ENCODE measurements at regions not wholly inside any gene's neighbourhood (a gene's known extent, or its start where the extent isn't known, plus 50 kb on each side); places are given as distances from the start of the nearest gene placed in this dataset.

DNA sequence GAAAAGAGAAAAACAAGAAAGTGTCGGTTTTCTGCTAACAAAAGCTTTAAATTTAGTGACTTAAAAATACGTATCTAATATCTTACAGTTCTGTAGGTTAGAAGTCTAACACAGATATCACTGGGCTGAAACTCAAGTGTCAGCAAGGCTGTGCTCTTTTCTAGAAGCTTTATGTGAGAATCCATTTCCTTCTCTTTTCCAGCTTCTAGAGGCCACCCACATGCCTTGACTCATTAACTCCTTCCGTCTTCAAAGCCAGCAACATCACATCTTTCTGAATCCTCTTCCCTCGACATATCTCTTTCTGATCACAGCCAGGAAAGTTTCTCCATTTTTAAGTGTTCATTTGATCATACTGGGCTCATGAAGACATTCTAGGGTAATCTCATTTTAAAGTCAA lies 262.0 kb downstream of the MAFB start:
- no peak for DNase-seq
- Histone ChIP-seq H3K36me3 (ENCODE audit: control insufficient read depth in 4 of 4, insufficient read depth in 4 of 4, low read length in 3 of 4) (no peaks in the 10 kb centered on the region), H3K9me3 (ENCODE audit: control extremely low read depth in 1 of 5, control insufficient read depth in 4 of 5, insufficient read depth in 2 of 5, low read depth in 1 of 5, low read length in 4 of 5) (peaks cover 0 to 3% (median 0%) of the 10 kb centered on the region in 5 experiments), H3K4me1 (ENCODE audit: control extremely low read depth in 1 of 4, control insufficient read depth in 4 of 4, insufficient read depth in 4 of 4, low read length in 3 of 4) (no peaks in the 10 kb centered on the region), H3K4me3 (ENCODE audit: control insufficient read depth in 1 of 7, extremely low read depth in 1 of 7, insufficient read depth in 4 of 7, low read depth in 2 of 7, low read length in 6 of 7) (no peak overlapping the region), H3K27ac (ENCODE audit: insufficient read depth in 1 of 2, low read depth in 1 of 2, low read length in 2 of 2, poor library complexity in 1 of 2, severe bottlenecking in 2 of 2) (no peak overlapping the region), H3K27me3 (replicated peaks in 2 of 5; ENCODE audit: control insufficient read depth in 4 of 5, insufficient read depth in 5 of 5, low read length in 4 of 5) (peaks cover 0 to 7% (median 2%) of the 10 kb centered on the region in 5 experiments)
- CTCF ChIA-PET = no interaction called here
- POLR2A ChIA-PET = no interaction called here
- WGBS (ENCODE audit: insufficient coverage) = 100% methylated on average over 1 of the region's 4 CpGs

GRCh38 chr20:40424695-40425094 lies 264.3 kb downstream of the MAFB start:
- H3K27me3 ChIP-seq (replicated peaks in 2 of 5; ENCODE audit: control insufficient read depth in 4 of 5, insufficient read depth in 5 of 5, low read length in 4 of 5) = peaks cover 0 to 11% (median 2%) of the 10 kb centered on the region in 5 experiments
- no peaks in the 10 kb centered on the region for H3K36me3 ChIP-seq (ENCODE audit: control insufficient read depth in 4 of 4, insufficient read depth in 4 of 4, low read length in 3 of 4)
- H3K4me3 ChIP-seq (ENCODE audit: control insufficient read depth in 1 of 7, extremely low read depth in 1 of 7, insufficient read depth in 4 of 7, low read depth in 2 of 7, low read length in 6 of 7) = no peak overlapping the region
- H3K4me1 ChIP-seq (ENCODE audit: control extremely low read depth in 1 of 4, control insufficient read depth in 4 of 4, insufficient read depth in 4 of 4, low read length in 3 of 4) = no peaks in the 10 kb centered on the region
- CTCF ChIA-PET = no interaction called here
- no peak for DNase-seq
- no peak overlapping the region for H3K27ac ChIP-seq (ENCODE audit: insufficient read depth in 1 of 2, low read depth in 1 of 2, low read length in 2 of 2, poor library complexity in 1 of 2, severe bottlenecking in 2 of 2)
- peaks cover 0 to 3% (median 0%) of the 10 kb centered on the region in 5 experiments for H3K9me3 ChIP-seq (ENCODE audit: control extremely low read depth in 1 of 5, control insufficient read depth in 4 of 5, insufficient read depth in 2 of 5, low read depth in 1 of 5, low read length in 4 of 5)
- POLR2A ChIA-PET = no interaction called here
- WGBS (ENCODE audit: insufficient coverage) = 100% methylated on average over 1 of the region's 1 CpG

- no peak overlapping the region for H3K27ac ChIP-seq (ENCODE audit: insufficient read depth in 1 of 2, low read depth in 1 of 2, low read length in 2 of 2, poor library complexity in 1 of 2, severe bottlenecking in 2 of 2)
- H3K27me3 ChIP-seq (replicated peaks in 2 of 5; ENCODE audit: control insufficient read depth in 4 of 5, insufficient read depth in 5 of 5, low read length in 4 of 5) = peaks cover 0 to 6% (median 2%) of the 10 kb centered on the region in 5 experiments
- no peak overlapping the region for H3K4me3 ChIP-seq (ENCODE audit: control insufficient read depth in 1 of 7, extremely low read depth in 1 of 7, insufficient read depth in 4 of 7, low read depth in 2 of 7, low read length in 6 of 7)
- DNase-seq = no peak
- ChIA-PET POLR2A (no interaction called here), CTCF (interaction anchor here (1.6 kb wide), 1 partner anchor 13 kb away, joined by 4 read pairs; no protein-coding TSS in a partner anchor)
- no peaks in the 10 kb centered on the region for H3K9me3 ChIP-seq (ENCODE audit: control extremely low read depth in 1 of 5, control insufficient read depth in 4 of 5, insufficient read depth in 2 of 5, low read depth in 1 of 5, low read length in 4 of 5)
- H3K36me3 ChIP-seq (ENCODE audit: control insufficient read depth in 4 of 4, insufficient read depth in 4 of 4, low read length in 3 of 4) = no peaks in the 10 kb centered on the region
- no peaks in the 10 kb centered on the region for H3K4me1 ChIP-seq (ENCODE audit: control extremely low read depth in 1 of 4, control insufficient read depth in 4 of 4, insufficient read depth in 4 of 4, low read length in 3 of 4)
These were observed 266.4 kb downstream of the MAFB start for GRCh38 chr20:40422656-40423055.

DNA sequence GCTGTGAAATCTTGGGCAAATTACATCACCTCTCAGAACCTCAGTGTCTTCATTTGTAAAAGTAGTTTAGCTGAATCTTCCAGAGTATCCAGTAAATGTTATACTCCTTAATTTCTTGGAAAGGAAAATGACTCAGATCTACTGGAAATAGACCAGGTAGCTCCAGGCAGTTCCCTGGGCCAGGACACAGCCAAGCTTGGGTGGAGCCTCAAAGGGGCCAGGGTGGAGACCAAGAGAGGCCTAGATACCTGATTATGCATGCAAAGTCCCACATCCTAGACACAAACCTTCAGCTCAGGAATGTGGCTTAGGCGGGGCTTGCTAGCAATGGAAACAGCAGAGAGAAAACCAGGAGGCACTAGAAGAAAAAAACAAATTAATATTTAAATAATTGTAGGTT lies 272.8 kb downstream of the MAFB start:
- no peak overlapping the region for H3K4me3 ChIP-seq (ENCODE audit: control insufficient read depth in 1 of 7, extremely low read depth in 1 of 7, insufficient read depth in 4 of 7, low read depth in 2 of 7, low read length in 6 of 7)
- H3K9me3 ChIP-seq (ENCODE audit: control extremely low read depth in 1 of 5, control insufficient read depth in 4 of 5, insufficient read depth in 2 of 5, low read depth in 1 of 5, low read length in 4 of 5) = peaks cover 0 to 10% (median 2%) of the 10 kb centered on the region in 5 experiments
- ChIA-PET CTCF (no interaction called here), POLR2A (no interaction called here)
- no CpG with 5 or more reads among the region's 1 CpG for WGBS (ENCODE audit: insufficient coverage)
- no peak for DNase-seq
- H3K27ac ChIP-seq (ENCODE audit: insufficient read depth in 1 of 2, low read depth in 1 of 2, low read length in 2 of 2, poor library complexity in 1 of 2, severe bottlenecking in 2 of 2) = no peak overlapping the region
- H3K36me3 ChIP-seq (ENCODE audit: control insufficient read depth in 4 of 4, insufficient read depth in 4 of 4, low read length in 3 of 4) = no peaks in the 10 kb centered on the region
- H3K4me1 ChIP-seq (ENCODE audit: control extremely low read depth in 1 of 4, control insufficient read depth in 4 of 4, insufficient read depth in 4 of 4, low read length in 3 of 4) = no peaks in the 10 kb centered on the region
- peaks cover 0 to 2% (median under 1%) of the 10 kb centered on the region in 5 experiments for H3K27me3 ChIP-seq (replicated peaks in 2 of 5; ENCODE audit: control insufficient read depth in 4 of 5, insufficient read depth in 5 of 5, low read length in 4 of 5)

DNA sequence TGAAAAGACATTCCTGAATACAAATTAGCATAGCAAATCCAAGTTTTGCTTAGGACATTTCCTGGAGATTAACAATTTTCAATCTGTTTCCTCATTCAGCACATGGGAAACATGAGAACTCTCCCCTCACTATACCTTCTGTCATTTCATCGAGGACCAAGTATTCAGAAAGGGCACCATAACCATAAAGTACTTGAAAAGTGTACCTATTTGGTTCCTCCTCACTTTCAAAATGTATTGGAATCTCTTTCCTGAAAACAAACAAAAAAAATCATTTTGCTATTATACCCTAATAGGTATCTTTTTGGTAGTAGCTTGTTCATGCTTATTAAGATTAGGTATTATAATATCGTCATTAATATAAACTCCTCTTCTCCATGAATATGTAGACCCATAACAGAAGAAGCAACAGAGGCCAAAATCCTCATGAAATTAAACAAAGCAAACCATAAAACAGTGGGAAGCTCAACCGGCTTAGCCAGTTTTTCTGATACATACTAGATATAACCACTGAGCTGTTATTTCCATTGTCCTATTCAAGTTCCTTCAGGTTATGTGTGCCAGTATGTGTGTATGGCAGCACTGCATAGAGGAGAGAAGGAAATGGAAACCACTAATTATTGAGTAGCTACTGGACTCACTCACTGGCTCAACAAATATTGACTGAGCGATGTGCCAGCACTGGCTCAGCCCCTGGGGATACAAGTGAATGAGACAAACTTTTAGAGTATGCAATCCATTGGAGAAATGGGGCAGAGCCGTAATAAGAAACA lies 274.0 kb downstream of the MAFB start:
- Histone ChIP-seq H3K4me1 (ENCODE audit: control extremely low read depth in 1 of 4, control insufficient read depth in 4 of 4, insufficient read depth in 4 of 4, low read length in 3 of 4) (no peaks in the 10 kb centered on the region), H3K9me3 (ENCODE audit: control extremely low read depth in 1 of 5, control insufficient read depth in 4 of 5, insufficient read depth in 2 of 5, low read depth in 1 of 5, low read length in 4 of 5) (peaks cover 0 to 10% (median 2%) of the 10 kb centered on the region in 5 experiments), H3K36me3 (ENCODE audit: control insufficient read depth in 4 of 4, insufficient read depth in 4 of 4, low read length in 3 of 4) (no peaks in the 10 kb centered on the region), H3K4me3 (ENCODE audit: control insufficient read depth in 1 of 7, extremely low read depth in 1 of 7, insufficient read depth in 4 of 7, low read depth in 2 of 7, low read length in 6 of 7) (no peak overlapping the region), H3K27ac (ENCODE audit: insufficient read depth in 1 of 2, low read depth in 1 of 2, low read length in 2 of 2, poor library complexity in 1 of 2, severe bottlenecking in 2 of 2) (no peak overlapping the region), H3K27me3 (replicated peaks in 2 of 5; ENCODE audit: control insufficient read depth in 4 of 5, insufficient read depth in 5 of 5, low read length in 4 of 5) (peaks cover 0 to 6% (median 0%) of the 10 kb centered on the region in 5 experiments)
- ChIA-PET POLR2A (no interaction called here), CTCF (no interaction called here)
- DNase-seq = no peak
- WGBS (ENCODE audit: insufficient coverage) = 100% methylated on average over 2 of the region's 5 CpGs

- no peak for DNase-seq
- H3K4me1 ChIP-seq (ENCODE audit: control extremely low read depth in 1 of 4, control insufficient read depth in 4 of 4, insufficient read depth in 4 of 4, low read length in 3 of 4) = no peaks in the 10 kb centered on the region
- H3K27me3 ChIP-seq (replicated peaks in 2 of 5; ENCODE audit: control insufficient read depth in 4 of 5, insufficient read depth in 5 of 5, low read length in 4 of 5) = peaks cover 0 to 6% (median 0%) of the 10 kb centered on the region in 5 experiments
- ChIA-PET POLR2A (no interaction called here), CTCF (interaction anchor here (1.7 kb wide), 1 partner anchor 13 kb away, joined by 4 read pairs; no protein-coding TSS in a partner anchor)
- H3K9me3 ChIP-seq (ENCODE audit: control extremely low read depth in 1 of 5, control insufficient read depth in 4 of 5, insufficient read depth in 2 of 5, low read depth in 1 of 5, low read length in 4 of 5) = no peaks in the 10 kb centered on the region
- no peak overlapping the region for H3K4me3 ChIP-seq (ENCODE audit: control insufficient read depth in 1 of 7, extremely low read depth in 1 of 7, insufficient read depth in 4 of 7, low read depth in 2 of 7, low read length in 6 of 7)
- H3K27ac ChIP-seq (ENCODE audit: insufficient read depth in 1 of 2, low read depth in 1 of 2, low read length in 2 of 2, poor library complexity in 1 of 2, severe bottlenecking in 2 of 2) = no peak overlapping the region
- no peaks in the 10 kb centered on the region for H3K36me3 ChIP-seq (ENCODE audit: control insufficient read depth in 4 of 4, insufficient read depth in 4 of 4, low read length in 3 of 4)
- 100% methylated on average over 3 of the region's 3 CpGs for WGBS (ENCODE audit: insufficient coverage)
These were observed 279.0 kb downstream of the MAFB start for GRCh38 chr20:40410028-40410427.

DNA sequence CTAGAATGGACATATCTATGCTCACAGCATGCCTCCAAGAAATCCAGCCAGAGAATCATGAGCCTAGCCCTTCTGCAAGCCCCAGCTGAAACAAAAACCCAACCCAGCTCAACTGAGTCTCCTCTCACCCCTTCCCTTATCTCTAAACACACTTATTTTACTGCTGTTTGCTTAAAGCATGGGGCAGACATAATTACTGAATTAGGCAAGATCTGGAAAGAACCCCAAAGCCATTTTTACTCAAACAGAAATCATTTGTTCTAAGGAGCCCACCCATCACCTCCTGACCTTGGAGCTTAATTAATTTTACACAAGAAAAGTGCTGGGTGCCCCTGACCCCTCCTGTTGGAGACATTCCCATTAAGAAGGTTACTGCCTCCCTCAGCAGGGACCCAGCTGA lies 291.6 kb downstream of the MAFB start:
- Histone ChIP-seq H3K27me3 (replicated peaks in 2 of 5; ENCODE audit: control insufficient read depth in 4 of 5, insufficient read depth in 5 of 5, low read length in 4 of 5) (peaks cover 0 to 7% (median 0%) of the 10 kb centered on the region in 5 experiments), H3K27ac (ENCODE audit: insufficient read depth in 1 of 2, low read depth in 1 of 2, low read length in 2 of 2, poor library complexity in 1 of 2, severe bottlenecking in 2 of 2) (no peak overlapping the region), H3K9me3 (ENCODE audit: control extremely low read depth in 1 of 5, control insufficient read depth in 4 of 5, insufficient read depth in 2 of 5, low read depth in 1 of 5, low read length in 4 of 5) (no peaks in the 10 kb centered on the region), H3K36me3 (ENCODE audit: control insufficient read depth in 4 of 4, insufficient read depth in 4 of 4, low read length in 3 of 4) (no peaks in the 10 kb centered on the region), H3K4me1 (ENCODE audit: control extremely low read depth in 1 of 4, control insufficient read depth in 4 of 4, insufficient read depth in 4 of 4, low read length in 3 of 4) (no peaks in the 10 kb centered on the region), H3K4me3 (ENCODE audit: control insufficient read depth in 1 of 7, extremely low read depth in 1 of 7, insufficient read depth in 4 of 7, low read depth in 2 of 7, low read length in 6 of 7) (no peak overlapping the region)
- DNase-seq = no peak
- ChIA-PET CTCF (no interaction called here), POLR2A (no interaction called here)

All from common myeloid progenitor, CD34-positive (primary cell).